Suprapubic skin (tissue), 4 donors: ENCODE measurements at regions not wholly inside any gene's neighbourhood (a gene's known extent, or its start where the extent isn't known, plus 50 kb on each side); places are given as distances from the start of the nearest gene placed in this dataset.

ENCODE experiments used
- DNase-seq, 2 donors: peaks; one replicate each; pipeline ENCODE4 v3.0.0-alpha.2; 2019; ENCODE audit warnings: low spot score in 2 of 2
- H3K27ac ChIP-seq: fragments of 200-600 bp; sonication (generic); one replicate; pipeline ENCODE4 v1.5.1; 2019
- H3K27me3 ChIP-seq: fragments of 200-600 bp; sonication (generic); one replicate; pipeline ENCODE4 v1.5.1; 2019
- H3K36me3 ChIP-seq: fragments of 200-600 bp; sonication (generic); one replicate; pipeline ENCODE4 v1.5.1; 2019
- H3K4me1 ChIP-seq: fragments of 200-600 bp; sonication (generic); one replicate; pipeline ENCODE4 v1.5.1; 2019
- H3K4me3 ChIP-seq: fragments of 200-600 bp; sonication (generic); one replicate; pipeline ENCODE4 v1.5.1; 2019; ENCODE audit warnings: mild to moderate bottlenecking
- H3K9me3 ChIP-seq: fragments of 200-600 bp; sonication (generic); one replicate; pipeline ENCODE4 v1.5.1; 2019
- CTCF ChIP-seq, 2 donors: fragments of 200-600 bp in 1 of 2; fragments of 450-650 bp in 1 of 2; sonication (generic) in 1 of 2; IDR thresholded peaks; one replicate each; pipeline ENCODE4 v1.5.1; 2016 to 2019; ENCODE audit warnings: antibody characterized with exemption in 2 of 2, mild to moderate bottlenecking in 1 of 2, moderate library complexity in 1 of 2
- EP300 ChIP-seq: sonication (generic); formaldehyde crosslinking; IDR thresholded peaks from one replicate; pipeline ENCODE4 v1.6.1; 2017; ENCODE audit warnings: antibody characterized with exemption
- POLR2A ChIP-seq, 2 donors: fragments of 450-650 bp; IDR thresholded peaks; one replicate each; pipeline ENCODE4 v1.6.1; 2017; ENCODE audit warnings: antibody characterized with exemption in 2 of 2, mild to moderate bottlenecking in 2 of 2, moderate library complexity in 2 of 2
- POLR2AphosphoS5 ChIP-seq, 3 donors: sonication (generic); formaldehyde crosslinking; IDR thresholded peaks; one replicate each; pipeline ENCODE4 v1.6.1; 2017; ENCODE audit warnings: antibody characterized with exemption in 3 of 3
- WGBS: methylation state at CpG from one replicate; pipeline ENCODE4 v1.1.5; 2018; 5-methylcytosine and 5-hydroxymethylcytosine counted together

- H3K27ac ChIP-seq, result no peak overlapping the region
- WGBS, result 72% methylated on average over 5 of the region's 5 CpGs
Measured at GRCh38 chr9:95611354-95611753, 94.6 kb upstream of the PTCH1 start.

GRCh38 chr9:95610006-95610785 is 93.4 kb upstream of the PTCH1 start:
- H3K4me1 ChIP-seq, result no peaks in the 10 kb centered on the region
- no peak overlapping the region for H3K27ac ChIP-seq
- no peaks in the 10 kb centered on the region for H3K36me3 ChIP-seq
- WGBS, result 93% methylated on average over 16 of the region's 16 CpGs
- no peak for TF ChIP-seq POLR2A (IDR thresholded peaks at IDR 0.05)
- no peak for TF ChIP-seq EP300
- no peak for TF ChIP-seq POLR2AphosphoS5 (IDR thresholded peaks at IDR 0.05)
- no peak for TF ChIP-seq CTCF (IDR thresholded peaks at IDR 0.05)
- DNase-seq, result peak in 1 of 2 donors; percentile 60
- H3K27me3 ChIP-seq, result peaks cover 3% of the 10 kb centered on the region
- H3K9me3 ChIP-seq, result no peaks in the 10 kb centered on the region
- no peak overlapping the region for H3K4me3 ChIP-seq

More at GRCh38 chr9:95611354-95611753, 94.6 kb upstream of the PTCH1 start:
- no peaks in the 10 kb centered on the region for H3K4me1 ChIP-seq
- no peak overlapping the region for H3K4me3 ChIP-seq
- H3K27me3 ChIP-seq, result peaks cover 3% of the 10 kb centered on the region
- no peaks in the 10 kb centered on the region for H3K9me3 ChIP-seq
- TF ChIP-seq POLR2AphosphoS5 (IDR thresholded peaks at IDR 0.05), result no peak
- TF ChIP-seq POLR2A (IDR thresholded peaks at IDR 0.05), result no peak
- TF ChIP-seq CTCF (IDR thresholded peaks at IDR 0.05), result no peak
- no peak for TF ChIP-seq EP300
- H3K36me3 ChIP-seq, result no peaks in the 10 kb centered on the region
- DNase-seq, result peak in 1 of 2 donors; percentile 77

- H3K27ac ChIP-seq, result no peak overlapping the region
- WGBS, result 74% methylated on average over 7 of the region's 7 CpGs
- peak in 1 of 2 donors; percentile 53 for DNase-seq
- H3K27me3 ChIP-seq, result peaks cover 3% of the 10 kb centered on the region
- no peaks in the 10 kb centered on the region for H3K36me3 ChIP-seq
- no peaks in the 10 kb centered on the region for H3K4me1 ChIP-seq
- TF ChIP-seq EP300 (no peak), POLR2AphosphoS5 (IDR thresholded peaks at IDR 0.05) (no peak), POLR2A (IDR thresholded peaks at IDR 0.05) (no peak), CTCF (IDR thresholded peaks at IDR 0.05) (no peak)
- no peak overlapping the region for H3K4me3 ChIP-seq
- H3K9me3 ChIP-seq, result no peaks in the 10 kb centered on the region
Measured at GRCh38 chr9:95609426-95609825, 92.7 kb upstream of the PTCH1 start.

GRCh38 chr9:95608341-95608740 is 91.6 kb upstream of the PTCH1 start:
- H3K27me3 ChIP-seq, result peaks cover 3% of the 10 kb centered on the region
- H3K4me1 ChIP-seq, result no peaks in the 10 kb centered on the region
- WGBS, result 96% methylated on average over 1 of the region's 1 CpG
- H3K9me3 ChIP-seq, result no peaks in the 10 kb centered on the region
- TF ChIP-seq POLR2A (IDR thresholded peaks at IDR 0.05), result no peak
- no peak for TF ChIP-seq CTCF (IDR thresholded peaks at IDR 0.05)
- TF ChIP-seq EP300, result no peak
- TF ChIP-seq POLR2AphosphoS5 (IDR thresholded peaks at IDR 0.05), result no peak
- no peak overlapping the region for H3K27ac ChIP-seq
- DNase-seq, result no peak
- H3K4me3 ChIP-seq, result no peak overlapping the region
- no peaks in the 10 kb centered on the region for H3K36me3 ChIP-seq

GRCh38 chr9:95607507-95607906 is 90.7 kb upstream of the PTCH1 start:
- H3K36me3 ChIP-seq, result no peaks in the 10 kb centered on the region
- H3K4me3 ChIP-seq, result no peak overlapping the region
- H3K27me3 ChIP-seq, result peaks cover 3% of the 10 kb centered on the region
- no peaks in the 10 kb centered on the region for H3K4me1 ChIP-seq
- no peaks in the 10 kb centered on the region for H3K9me3 ChIP-seq
- no peak for TF ChIP-seq EP300
- TF ChIP-seq CTCF (IDR thresholded peaks at IDR 0.05), result no peak
- no peak for TF ChIP-seq POLR2AphosphoS5 (IDR thresholded peaks at IDR 0.05)
- no peak for TF ChIP-seq POLR2A (IDR thresholded peaks at IDR 0.05)
- 95% methylated on average over 5 of the region's 5 CpGs for WGBS
- no peak overlapping the region for H3K27ac ChIP-seq
- peak in 1 of 2 donors; percentile 2 for DNase-seq
